Fibroblast of lung (primary cell): ENCODE measurements at regions not wholly inside any gene's neighbourhood (a gene's known extent, or its start where the extent isn't known, plus 50 kb on each side); places are given as distances from the start of the nearest gene placed in this dataset.

ENCODE experiments used
- EZH2 ChIP-seq: IDR thresholded peaks from 2 replicates; pipeline ENCODE4 v1.5.1; 2012; ENCODE audit warnings: low read length, control low read depth, mild to moderate bottlenecking; ENCODE audit errors: missing control alignments
- TF ChIP-seq, protein P1 (sequence below), 2 donors: IDR thresholded peaks in 1 of 2; conservative IDR thresholded peaks in 1 of 2; 1 replicate in 1 of 2; 2 replicates in 1 of 2; pipeline ENCODE4 v1.5.1; 2011 to 2012; ENCODE audit warnings: low read length in 2 of 2, control low read depth in 1 of 2, inconsistent platforms in 1 of 2, low read depth in 1 of 2, mild to moderate bottlenecking in 1 of 2

- TF ChIP-seq, protein P1, sequence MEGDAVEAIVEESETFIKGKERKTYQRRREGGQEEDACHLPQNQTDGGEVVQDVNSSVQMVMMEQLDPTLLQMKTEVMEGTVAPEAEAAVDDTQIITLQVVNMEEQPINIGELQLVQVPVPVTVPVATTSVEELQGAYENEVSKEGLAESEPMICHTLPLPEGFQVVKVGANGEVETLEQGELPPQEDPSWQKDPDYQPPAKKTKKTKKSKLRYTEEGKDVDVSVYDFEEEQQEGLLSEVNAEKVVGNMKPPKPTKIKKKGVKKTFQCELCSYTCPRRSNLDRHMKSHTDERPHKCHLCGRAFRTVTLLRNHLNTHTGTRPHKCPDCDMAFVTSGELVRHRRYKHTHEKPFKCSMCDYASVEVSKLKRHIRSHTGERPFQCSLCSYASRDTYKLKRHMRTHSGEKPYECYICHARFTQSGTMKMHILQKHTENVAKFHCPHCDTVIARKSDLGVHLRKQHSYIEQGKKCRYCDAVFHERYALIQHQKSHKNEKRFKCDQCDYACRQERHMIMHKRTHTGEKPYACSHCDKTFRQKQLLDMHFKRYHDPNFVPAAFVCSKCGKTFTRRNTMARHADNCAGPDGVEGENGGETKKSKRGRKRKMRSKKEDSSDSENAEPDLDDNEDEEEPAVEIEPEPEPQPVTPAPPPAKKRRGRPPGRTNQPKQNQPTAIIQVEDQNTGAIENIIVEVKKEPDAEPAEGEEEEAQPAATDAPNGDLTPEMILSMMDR (conservative IDR thresholded peaks at IDR 0.05 in 1 of 2, IDR thresholded peaks at IDR 0.05 in 1 of 2; ENCODE audit: low read depth in 1 of 2, low read length in 2 of 2): no peak
- no peak for TF ChIP-seq EZH2
Observed at GRCh38 chr4:57658673-57659072, 548.5 kb upstream of the IGFBP7 start.
